GM03348 (cell line): ENCODE measurements at regions not wholly inside any gene's neighbourhood (a gene's known extent, or its start where the extent isn't known, plus 50 kb on each side); places are given as distances from the start of the nearest gene placed in this dataset.

ENCODE experiments used
- DNase-seq: peaks from one replicate; pipeline ENCODE4 v3.0.0; 2012; ENCODE audit warnings: low spot score

DNA sequence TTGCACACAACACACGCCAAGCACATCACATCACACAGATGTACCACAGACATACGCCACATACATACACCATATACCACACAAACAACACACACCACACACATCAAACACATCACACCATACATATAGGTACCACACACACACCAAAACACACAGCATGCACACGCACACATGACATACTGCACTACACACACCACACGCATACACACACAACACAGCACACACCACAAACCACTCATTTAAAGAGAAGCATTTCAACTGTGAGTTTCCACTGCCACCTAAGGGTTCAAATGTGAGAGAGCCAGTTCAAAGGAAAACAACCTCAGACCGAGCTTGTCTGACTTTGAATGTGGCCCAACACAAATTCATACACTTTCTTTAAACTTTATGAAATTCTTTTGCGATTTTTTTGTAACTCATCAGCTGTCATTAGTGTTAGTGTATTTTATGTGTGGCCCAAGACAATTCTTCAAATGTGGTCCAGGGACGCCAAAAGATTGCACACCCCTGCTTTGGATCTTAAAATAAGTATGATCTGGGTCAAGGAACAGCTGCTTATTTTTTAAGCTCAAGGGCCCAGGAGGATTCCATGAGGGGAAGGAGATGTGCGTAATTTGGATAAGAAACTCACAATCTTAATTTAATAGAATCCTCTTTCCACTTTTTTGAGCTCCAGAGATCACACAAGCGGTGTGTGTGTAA, 494.6 kb downstream of the GADD45G start:
- no peak for DNase-seq

DNA sequence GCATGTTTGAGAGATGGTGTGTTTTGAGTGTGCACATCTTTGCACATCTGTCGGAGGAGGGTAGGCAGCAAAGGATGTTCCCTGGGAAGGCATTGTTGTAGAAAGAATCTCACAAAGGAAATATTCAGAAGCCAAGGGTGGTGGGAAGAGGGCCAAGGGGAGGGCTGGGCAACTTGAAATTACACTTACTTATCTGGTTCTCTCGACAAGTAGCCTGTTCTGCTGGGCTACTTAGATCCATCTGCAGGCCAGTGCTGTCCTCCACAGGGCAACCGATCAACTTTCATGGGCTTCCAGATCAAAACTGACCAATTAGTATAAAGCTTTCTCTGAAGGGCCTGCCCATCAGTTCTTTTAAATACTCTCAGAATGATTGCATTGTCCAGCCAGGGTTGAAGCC, 495.2 kb downstream of the GADD45G start:
- no peak for DNase-seq

GRCh38 chr9:90102292-90102901, 497.6 kb downstream of the GADD45G start:
- DNase-seq: peak; percentile 74

- DNase-seq: no peak
Measured at GRCh38 chr9:90103771-90104170, 499.0 kb downstream of the GADD45G start.

DNA sequence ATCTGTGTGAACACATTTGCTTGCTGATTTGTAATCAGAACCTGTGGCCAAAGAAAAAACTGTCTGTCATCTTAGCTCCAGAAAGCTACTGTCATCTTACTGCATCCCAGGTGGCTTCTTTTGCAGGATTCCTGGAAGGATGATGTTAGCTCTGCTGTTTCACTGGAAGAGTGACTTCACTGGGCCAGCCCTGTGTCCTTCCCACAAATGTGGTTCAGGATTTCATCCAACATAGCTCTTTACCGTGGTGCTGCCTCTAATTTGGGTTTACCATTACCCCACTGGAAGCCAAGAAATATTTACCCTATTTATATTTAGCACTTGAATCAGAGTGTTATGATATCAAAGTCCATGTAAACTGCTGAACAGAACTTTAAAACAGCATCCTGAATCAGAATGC, 501.0 kb downstream of the GADD45G start:
- DNase-seq: no peak

DNA sequence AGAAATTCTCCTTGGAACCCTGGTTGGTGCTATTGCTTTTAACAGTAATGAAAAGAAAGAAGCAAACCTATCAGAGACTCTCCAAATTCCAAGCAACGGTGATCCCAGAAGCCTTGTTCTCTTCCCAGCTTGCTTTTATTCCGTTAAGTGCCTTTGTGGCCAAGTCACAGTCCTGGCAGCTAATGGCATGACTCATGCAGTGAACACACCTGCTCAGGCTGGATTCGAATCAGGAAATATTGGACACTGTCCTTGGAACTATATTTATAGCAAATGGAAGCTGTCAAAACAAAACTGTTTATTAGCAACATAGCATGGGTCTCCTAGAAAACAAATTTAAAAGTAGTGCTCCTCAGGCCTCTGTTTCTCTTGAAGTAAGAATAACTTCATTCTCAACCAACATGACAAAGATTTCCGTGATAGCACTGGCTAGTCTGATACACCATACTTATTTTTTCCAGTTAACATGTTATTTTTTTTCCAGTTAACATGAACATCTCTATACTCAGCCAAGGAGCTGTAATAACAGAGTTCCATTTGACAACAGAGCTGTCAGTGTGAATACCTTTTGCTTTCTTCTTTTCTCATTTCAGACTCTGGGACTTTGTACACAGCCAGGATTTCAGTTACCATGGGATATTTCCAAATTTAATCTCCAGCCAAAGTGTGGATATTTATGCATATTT, 502.4 kb downstream of the GADD45G start:
- no peak for DNase-seq

DNA sequence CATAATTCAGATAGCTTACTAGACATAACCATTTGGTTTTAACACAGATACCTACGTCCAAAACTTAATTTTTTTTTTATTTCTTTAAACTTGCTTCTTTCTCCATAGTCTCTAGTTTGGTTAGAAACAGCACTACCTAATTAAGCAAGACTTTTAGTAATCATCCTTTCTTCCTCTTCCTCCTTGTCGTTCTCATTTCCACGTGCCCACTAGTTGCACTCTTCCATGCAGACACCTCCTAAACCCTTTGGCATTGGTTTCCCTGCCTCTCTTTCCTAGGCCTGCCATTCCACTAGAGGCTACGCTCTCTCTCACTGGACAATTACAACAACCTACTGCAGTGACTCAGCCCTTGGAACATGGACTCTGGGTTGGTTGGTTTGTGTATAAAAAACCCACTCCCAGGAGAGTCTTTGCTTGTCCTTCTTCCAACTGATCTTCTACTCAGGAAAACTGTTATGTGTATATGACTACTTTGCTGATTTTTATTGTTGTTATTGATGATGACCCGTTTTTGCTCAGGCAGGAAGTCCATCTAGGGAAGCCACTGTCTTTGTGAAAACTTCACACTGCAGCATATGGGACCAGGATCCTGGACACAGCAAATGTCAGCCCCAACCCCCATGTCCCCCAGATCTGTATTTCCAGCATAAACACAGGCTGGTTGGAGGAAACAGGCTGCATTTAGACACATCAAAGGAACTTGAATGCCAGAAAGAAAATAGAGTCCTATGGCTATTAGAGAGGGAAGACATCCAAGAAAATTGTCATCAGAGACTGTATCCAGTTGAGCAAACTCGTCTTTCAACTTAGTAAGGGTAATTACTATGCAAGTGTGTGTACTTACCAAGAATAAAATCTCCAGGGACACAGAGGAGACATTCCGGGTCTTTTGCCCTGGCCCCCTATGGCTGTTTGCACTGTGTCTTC, 503.2 kb downstream of the GADD45G start:
- no peak for DNase-seq

DNA sequence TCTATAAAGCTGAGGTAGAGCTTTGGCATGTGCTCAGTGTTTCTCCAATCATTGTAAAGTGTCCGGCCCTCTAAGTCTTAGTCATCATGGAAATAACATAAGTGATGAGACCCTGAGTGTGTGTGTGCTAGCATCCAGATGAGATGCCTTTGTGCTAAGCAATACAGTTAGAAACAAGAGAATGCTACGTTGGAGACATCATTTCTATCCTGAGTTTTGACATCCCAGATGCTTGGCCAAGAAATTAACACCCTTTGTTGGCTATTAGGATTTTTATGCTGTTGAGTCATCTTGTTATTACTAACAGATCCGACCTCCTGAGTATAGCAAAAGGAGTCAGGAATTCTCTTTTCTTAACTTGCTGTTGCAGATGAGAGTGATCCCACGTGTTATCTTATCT, 508.0 kb downstream of the GADD45G start:
- DNase-seq: no peak

DNA sequence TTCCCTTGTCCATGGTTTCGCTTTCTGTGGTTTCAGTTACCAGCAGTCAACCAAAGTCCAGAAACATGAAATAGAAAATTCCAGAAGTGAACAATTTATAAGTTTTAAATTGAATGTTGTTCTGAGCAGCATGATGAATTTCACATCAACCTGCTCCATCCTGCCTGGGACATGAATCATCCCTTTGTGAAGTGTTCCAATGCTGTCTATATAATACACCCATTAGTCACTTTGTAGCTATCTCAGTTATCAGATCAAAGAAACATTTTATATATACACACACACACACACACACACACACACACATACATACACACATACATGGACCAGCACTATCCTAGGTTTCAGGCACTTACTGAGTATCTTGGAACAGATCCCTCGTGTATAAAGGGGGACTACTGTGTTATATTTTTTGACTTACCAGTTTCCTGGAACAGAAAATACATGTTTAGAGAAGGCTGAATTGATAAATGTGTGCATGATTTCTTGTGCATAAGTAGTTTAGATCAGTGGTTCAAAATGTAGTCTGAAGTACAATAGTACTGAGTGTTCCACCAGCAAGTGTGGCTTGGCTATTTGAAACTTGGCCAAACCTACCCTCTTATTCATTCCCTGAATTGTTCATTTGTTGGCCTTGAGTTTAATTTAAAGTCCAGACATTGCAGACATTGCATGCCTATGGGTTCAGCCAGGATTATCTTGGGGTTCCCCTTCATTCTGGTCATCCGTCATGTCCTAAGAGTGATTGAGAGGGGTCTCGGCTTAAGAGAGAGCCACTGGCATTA, 510.0 kb downstream of the GADD45G start:
- no peak for DNase-seq

GRCh38 chr9:90121762-90122161, 517.0 kb downstream of the GADD45G start:
- DNase-seq: no peak

DNA sequence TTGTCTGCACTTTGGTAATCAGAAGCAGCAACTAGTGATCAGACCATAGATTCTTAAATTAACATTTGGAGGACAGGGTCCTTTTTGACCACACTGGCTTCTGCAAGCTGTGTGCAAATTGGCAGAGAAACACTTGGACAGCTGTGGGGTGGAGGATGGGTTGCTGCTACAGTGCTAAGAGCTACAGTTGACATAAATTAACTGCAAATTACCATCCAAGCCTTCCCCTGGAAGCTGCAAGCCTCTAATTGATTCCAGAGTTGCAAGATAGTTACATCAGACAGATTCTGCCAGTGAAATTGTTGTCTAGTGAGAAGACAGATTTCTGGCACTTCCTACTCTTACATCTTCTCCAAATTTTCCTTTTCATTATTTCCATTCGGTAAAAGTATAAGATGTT, 517.7 kb downstream of the DIRAS2 start:
- peak; percentile 18 for DNase-seq

- DNase-seq: no peak
Measured at GRCh38 chr9:90127923-90128322, 514.7 kb downstream of the DIRAS2 start.

DNA sequence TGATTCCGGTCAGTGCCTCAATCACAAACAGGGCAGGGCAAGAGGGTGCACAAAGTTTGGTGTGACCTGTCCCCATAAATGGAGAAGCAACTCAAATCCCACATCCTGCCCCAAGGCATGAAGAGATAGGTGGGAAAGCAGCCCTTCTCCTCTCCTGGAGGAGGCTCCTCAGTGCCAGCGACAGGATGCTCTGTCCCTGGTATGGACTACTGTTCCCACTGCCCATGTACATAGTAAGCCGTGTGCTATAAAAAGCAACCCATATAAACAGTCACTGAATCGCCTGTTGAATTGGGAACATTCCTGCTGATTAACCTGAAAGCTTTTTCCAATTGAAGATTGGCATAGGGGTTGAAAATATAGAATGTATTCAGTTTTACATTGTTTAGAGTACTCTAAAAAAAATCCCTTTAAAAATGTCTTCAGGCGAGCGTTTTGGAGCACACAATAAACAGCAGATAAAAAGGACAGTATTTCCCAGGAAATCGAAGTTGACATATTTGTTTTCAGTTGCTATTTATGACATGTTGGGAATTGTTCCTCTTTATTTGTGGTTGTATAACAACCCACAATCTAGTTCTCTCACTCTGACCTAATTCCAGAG, 513.9 kb downstream of the DIRAS2 start:
- no peak for DNase-seq

- no peak for DNase-seq
Measured at GRCh38 chr9:90129446-90129845, 513.2 kb downstream of the DIRAS2 start.

DNA sequence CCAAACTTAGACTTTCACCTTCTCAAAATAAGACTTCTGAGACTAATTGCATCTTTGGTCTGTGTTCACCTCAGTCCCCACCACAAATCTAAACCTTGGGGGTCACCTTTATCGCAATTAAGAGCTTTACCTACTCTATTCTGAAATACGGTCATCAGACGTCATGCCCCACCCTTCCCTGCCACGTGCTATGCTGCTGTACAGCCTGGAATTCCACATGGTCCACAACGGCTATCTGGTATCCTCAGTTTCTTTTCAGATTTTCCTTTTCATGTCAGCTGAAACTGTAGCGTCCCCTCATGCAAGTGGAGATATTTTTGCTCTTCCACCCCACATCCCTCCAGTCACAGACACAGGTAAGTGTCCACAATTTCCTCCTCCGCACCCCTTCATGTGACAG, 511.1 kb downstream of the DIRAS2 start:
- DNase-seq: no peak

GRCh38 chr9:90132866-90133265, 509.8 kb downstream of the DIRAS2 start:
- no peak for DNase-seq

DNA sequence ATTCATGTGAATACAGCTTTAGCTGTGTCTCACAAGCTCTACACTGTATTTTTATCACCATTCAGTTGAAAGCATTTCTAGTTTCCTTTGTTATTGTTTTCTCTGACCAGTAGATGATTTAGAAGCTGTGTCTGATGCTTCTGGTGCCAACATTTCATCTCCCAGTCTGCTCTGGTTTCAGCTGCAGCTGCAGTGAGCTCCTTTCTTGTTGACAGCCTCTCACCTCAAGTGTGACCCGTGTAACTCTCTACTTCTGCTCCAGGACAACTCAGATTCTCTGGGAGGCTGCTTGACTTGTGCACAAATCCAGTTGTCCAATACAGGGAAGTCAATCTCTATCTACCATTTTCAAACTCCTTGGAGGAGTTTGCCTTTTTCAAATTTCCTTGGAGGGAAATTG, 504.8 kb downstream of the DIRAS2 start:
- DNase-seq: no peak

GRCh38 chr9:90140131-90140818, 502.3 kb downstream of the DIRAS2 start:
- DNase-seq: no peak

DNA sequence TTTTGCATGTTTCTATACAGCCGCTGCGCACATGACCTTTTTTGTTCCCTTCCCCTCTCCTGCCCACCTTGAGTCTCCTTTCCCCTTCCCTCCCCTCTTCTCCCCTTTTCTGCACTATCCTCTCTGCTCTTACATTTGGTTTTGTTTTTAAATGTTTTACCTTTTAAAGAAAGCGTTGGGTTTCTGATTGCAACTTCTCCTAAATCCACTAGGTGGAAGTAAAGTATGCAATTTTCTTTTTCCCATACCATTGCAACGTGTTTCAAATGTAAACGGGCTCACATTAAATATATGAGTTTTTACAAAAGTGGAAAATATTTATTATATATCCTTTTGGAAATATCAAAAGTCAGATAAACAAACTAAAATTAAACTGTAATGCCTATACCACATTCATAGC, 500.9 kb downstream of the DIRAS2 start:
- peak; percentile 43 for DNase-seq

- peak; percentile 33 for DNase-seq
Measured at GRCh38 chr9:90142580-90142979, 500.0 kb downstream of the DIRAS2 start.

- DNase-seq: no peak
Measured at GRCh38 chr9:90147426-90147825, 495.2 kb downstream of the DIRAS2 start.
